Right lobe of liver (tissue), 6 donors: ENCODE measurements at regions not wholly inside any gene's neighbourhood (a gene's known extent, or its start where the extent isn't known, plus 50 kb on each side); places are given as distances from the start of the nearest gene placed in this dataset.

Experiments used
- ATAC-seq, 4 donors: fragments of 200-7000 bp; cut with Tn5 transposase; one replicate each; pipeline ENCODE4 v1.9.1; 2020; ENCODE audit warnings: mild to moderate bottlenecking in 4 of 4, moderate library complexity in 4 of 4
- DNase-seq, 3 donors: peaks; one replicate each; pipeline ENCODE4 v3.0.0-alpha.2; 2020
- H3K27ac ChIP-seq, 3 donors: fragments of 200-600 bp; one replicate each; pipeline ENCODE4 v1.8.0; 2022
- H3K27me3 ChIP-seq, 2 donors: fragments of 200-600 bp; one replicate each; pipeline ENCODE4 v1.8.0; 2022
- H3K36me3 ChIP-seq, 4 donors: fragments of 200-600 bp; sonication (generic) in 1 of 4; one replicate each; pipeline versions ENCODE4 v1.5.1 to v1.8.0; 2017 to 2022; ENCODE audit warnings: control low read depth in 1 of 4
- H3K4me1 ChIP-seq, 4 donors: fragments of 200-600 bp; sonication (generic) in 1 of 4; one replicate each; pipeline versions ENCODE4 v1.5.1 to v1.8.0; 2017 to 2022; ENCODE audit warnings: control low read depth in 1 of 4
- H3K4me3 ChIP-seq, 3 donors: fragments of 200-600 bp; one replicate each; pipeline ENCODE4 v1.8.0; 2022
- H3K9me3 ChIP-seq, 4 donors: fragments of 200-600 bp; sonication (generic) in 1 of 4; one replicate each; pipeline versions ENCODE4 v1.5.1 to v1.8.0; 2017 to 2022; ENCODE audit warnings: control low read depth in 1 of 4
- POLR2A ChIP-seq: fragments of 450-650 bp; IDR thresholded peaks from one replicate; pipeline ENCODE4 v1.6.1; 2017; ENCODE audit warnings: antibody characterized with exemption, mild to moderate bottlenecking
- WGBS: methylation state at CpG from one replicate; pipeline ENCODE4 v1.1.6; 2018; ENCODE audit warnings: low coverage, low lambda C conversion rate; ENCODE audit not compliant: insufficient coverage; ENCODE audit errors: missing lambda C conversion rate; 5-methylcytosine and 5-hydroxymethylcytosine counted together
- intact Hi-C, 2 donors: fragments of 100-400 bp; cut with DNase I; formaldehyde crosslinking; loops; one replicate each; pipeline versions ENCODE4 v1.11.2 to v1.14.1; 2022
- TF ChIP-seq, protein P1 (sequence below), 4 donors: fragments of 200-600 bp in 3 of 4; fragments of 450-650 bp in 1 of 4; IDR thresholded peaks; one replicate each; pipeline versions ENCODE4 v1.5.1 to v1.8.0; 2016 to 2022; ENCODE audit warnings: antibody characterized with exemption in 4 of 4, mild to moderate bottlenecking in 2 of 4
- donor health status: DM: no; HTN: yes; CAD: no.
- donor health status: DM: no; HTN: no; CAD: no.
- donor health status: DM: no; HTN: no; CAD: no.
- donor health status: DM: no; HTN: yes; CAD: no.
- donor health status: DM: no; HTN: yes; CAD: no.

DNA sequence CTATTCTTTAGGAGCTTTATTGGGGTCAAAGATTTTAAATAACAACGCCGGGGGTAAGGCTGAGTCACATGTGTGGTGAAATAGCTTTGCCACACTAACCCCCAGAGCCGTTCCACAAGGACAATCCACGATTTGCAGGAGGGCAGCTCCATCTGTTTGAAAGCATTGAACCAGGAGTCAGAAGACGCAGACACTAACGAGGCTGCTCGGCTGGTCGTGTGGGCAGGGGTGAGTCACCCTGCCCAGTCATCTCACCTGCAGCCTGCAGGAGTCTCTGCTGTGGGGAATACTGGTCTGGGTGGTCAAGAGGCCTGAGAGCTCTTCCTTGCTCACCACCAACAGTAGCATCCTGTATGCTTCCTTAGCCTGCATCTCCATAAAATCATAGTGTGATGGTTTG is 149.2 kb upstream of the NCK2 start:
- no peak for ATAC-seq
- Histone ChIP-seq H3K4me3 (no peak overlapping the region), H3K27ac (no peak overlapping the region), H3K9me3 (no peaks in the 10 kb centered on the region), H3K27me3 (no peaks in the 10 kb centered on the region), H3K4me1 (no peaks in the 10 kb centered on the region), H3K36me3 (no peaks in the 10 kb centered on the region)
- no peak for TF ChIP-seq POLR2A
- TF ChIP-seq, protein P1, sequence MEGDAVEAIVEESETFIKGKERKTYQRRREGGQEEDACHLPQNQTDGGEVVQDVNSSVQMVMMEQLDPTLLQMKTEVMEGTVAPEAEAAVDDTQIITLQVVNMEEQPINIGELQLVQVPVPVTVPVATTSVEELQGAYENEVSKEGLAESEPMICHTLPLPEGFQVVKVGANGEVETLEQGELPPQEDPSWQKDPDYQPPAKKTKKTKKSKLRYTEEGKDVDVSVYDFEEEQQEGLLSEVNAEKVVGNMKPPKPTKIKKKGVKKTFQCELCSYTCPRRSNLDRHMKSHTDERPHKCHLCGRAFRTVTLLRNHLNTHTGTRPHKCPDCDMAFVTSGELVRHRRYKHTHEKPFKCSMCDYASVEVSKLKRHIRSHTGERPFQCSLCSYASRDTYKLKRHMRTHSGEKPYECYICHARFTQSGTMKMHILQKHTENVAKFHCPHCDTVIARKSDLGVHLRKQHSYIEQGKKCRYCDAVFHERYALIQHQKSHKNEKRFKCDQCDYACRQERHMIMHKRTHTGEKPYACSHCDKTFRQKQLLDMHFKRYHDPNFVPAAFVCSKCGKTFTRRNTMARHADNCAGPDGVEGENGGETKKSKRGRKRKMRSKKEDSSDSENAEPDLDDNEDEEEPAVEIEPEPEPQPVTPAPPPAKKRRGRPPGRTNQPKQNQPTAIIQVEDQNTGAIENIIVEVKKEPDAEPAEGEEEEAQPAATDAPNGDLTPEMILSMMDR (IDR thresholded peaks at IDR 0.05) = no peak
- no peak for DNase-seq
- intact Hi-C loops = no loop called here
- WGBS = 77% methylated on average over 5 of the region's 8 CpGs

DNA sequence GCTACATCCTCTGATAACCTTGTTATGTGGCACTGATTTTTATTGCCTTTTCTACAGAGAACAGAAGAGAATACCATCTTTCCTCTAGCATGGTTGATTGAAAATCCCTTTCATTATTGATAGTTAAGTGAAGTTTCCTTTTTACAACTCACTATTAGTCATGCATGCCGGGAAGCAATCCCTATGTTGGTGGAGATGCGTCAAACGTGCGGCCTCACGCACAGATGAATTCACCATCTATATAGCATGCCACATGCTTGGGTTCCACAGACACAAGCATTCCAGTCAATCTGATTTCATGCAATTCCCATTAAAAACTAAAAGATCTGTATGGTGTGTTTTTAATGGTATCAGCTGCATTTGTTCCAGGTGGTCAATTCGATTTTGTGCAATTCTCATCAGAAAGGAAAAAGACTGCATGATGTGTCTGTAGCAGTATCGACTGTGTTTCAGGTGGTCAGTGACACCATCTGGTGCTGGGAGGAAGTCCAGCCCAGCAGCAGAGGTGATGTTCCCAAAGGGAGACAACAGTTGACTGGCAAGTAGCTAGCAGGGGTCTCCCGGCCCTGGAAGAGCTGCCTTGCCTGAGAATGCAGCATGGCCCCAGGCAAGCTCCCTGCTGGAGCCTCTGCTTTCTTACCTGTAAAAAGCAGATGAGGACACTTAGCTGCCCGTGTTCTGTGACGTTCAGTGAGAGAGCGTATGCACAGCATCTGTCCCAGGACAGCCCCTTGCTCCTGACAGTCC is 151.3 kb upstream of the NCK2 start:
- H3K9me3 ChIP-seq = no peaks in the 10 kb centered on the region
- H3K4me3 ChIP-seq = no peak overlapping the region
- DNase-seq = no peak
- no peak for ATAC-seq
- TF ChIP-seq POLR2A = no peak
- TF ChIP-seq, protein P1 (IDR thresholded peaks at IDR 0.05) = no peak
- H3K36me3 ChIP-seq = no peaks in the 10 kb centered on the region
- intact Hi-C loops = no loop called here
- WGBS = 79% methylated on average over 8 of the region's 11 CpGs
- H3K27ac ChIP-seq = no peak overlapping the region
- H3K4me1 ChIP-seq = no peaks in the 10 kb centered on the region
- H3K27me3 ChIP-seq = no peaks in the 10 kb centered on the region

DNA sequence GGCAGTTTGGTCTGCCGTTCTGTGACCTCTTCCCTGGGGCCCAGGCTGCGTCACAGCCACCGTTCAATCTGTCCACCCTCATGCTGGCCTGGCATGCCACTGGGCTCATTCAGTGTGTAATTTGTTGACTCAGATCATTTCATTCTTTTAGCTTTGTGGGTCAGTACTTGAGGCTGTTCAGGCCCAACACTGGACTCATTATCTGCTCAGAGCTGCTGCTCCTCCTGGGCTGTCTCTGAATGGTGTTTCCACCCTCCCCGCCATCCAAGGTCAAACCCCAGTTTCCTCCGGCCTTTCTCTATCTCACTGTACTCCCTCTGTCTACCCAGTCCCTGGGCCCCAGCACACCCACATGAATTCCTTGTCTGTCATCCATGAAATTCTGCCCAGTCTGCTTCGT is 152.4 kb upstream of the NCK2 start:
- DNase-seq (no peak), ATAC-seq (peak in 1 of 4 donors; percentile 52)
- TF ChIP-seq, protein P1 (IDR thresholded peaks at IDR 0.05) = no peak
- TF ChIP-seq POLR2A = no peak
- no peaks in the 10 kb centered on the region for H3K9me3 ChIP-seq
- no peaks in the 10 kb centered on the region for H3K36me3 ChIP-seq
- H3K4me1 ChIP-seq = no peaks in the 10 kb centered on the region
- no peak overlapping the region for H3K27ac ChIP-seq
- intact Hi-C loops = no loop called here
- H3K4me3 ChIP-seq = no peak overlapping the region
- H3K27me3 ChIP-seq = no peaks in the 10 kb centered on the region
- WGBS = 61% methylated on average over 3 of the region's 6 CpGs

DNA sequence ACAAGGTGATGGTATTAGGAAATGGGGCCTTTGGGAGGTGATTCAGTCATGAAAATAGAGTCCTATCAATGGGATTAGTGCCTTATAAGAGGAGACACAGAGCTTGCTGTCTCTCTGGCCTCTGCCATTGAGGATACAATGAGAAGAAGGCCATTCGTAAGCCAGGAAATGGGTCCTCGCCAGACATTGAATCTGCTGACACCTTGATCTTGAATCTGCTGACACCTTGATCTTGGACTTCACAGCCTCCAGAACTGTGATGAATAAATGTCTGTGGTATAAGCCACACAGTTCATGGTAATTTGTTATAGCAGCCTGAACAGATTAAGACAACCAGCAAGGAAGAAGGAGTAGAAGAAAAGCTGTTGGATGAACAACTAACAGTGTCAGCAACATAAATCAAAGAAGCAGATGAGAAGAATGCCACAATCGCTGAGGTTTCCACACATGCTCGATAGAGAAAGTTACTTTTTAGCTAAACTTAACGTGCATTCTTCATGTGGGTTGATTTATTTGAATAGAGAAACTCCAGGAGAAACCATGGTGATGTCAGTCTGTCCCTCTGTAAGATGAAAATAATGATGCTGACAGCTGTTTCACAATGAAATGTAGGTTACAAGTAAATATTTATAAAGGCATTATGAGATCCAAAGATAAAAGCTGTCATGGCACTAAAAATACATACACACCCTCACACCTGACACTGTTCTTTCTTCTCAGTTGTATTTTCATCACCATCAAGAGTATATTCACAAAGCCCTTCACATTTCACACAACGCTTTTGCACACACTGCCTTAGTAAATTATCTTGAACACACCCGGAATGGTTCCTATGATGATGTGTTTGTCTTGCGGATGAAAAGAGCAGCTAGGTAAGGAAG is 153.7 kb upstream of the NCK2 start:
- Histone ChIP-seq H3K4me1 (no peaks in the 10 kb centered on the region), H3K27me3 (no peaks in the 10 kb centered on the region), H3K36me3 (no peaks in the 10 kb centered on the region), H3K4me3 (no peak overlapping the region), H3K27ac (no peak overlapping the region), H3K9me3 (no peaks in the 10 kb centered on the region)
- intact Hi-C loops = no loop called here
- ATAC-seq (no peak), DNase-seq (no peak)
- WGBS = 62% methylated on average over 8 of the region's 8 CpGs
- TF ChIP-seq, protein P1 (IDR thresholded peaks at IDR 0.05) = no peak
- no peak for TF ChIP-seq POLR2A
